Osteoblast (primary cell): ENCODE measurements at regions not wholly inside any gene's neighbourhood (a gene's known extent, or its start where the extent isn't known, plus 50 kb on each side); places are given as distances from the start of the nearest gene placed in this dataset.

Experiments used
- DNase-seq: peaks from one replicate; pipeline ENCODE4 v3.0.0; 2011; ENCODE audit warnings: low spot score, mixed read lengths; ENCODE audit not compliant: insufficient read length; ENCODE audit errors: missing footprints
- H2AFZ ChIP-seq: 2 replicates; pipeline ENCODE4 v1.6.0; 2011; ENCODE audit warnings: mild to moderate bottlenecking, low read length
- H3K27ac ChIP-seq: 2 replicates; pipeline ENCODE4 v1.5.1; 2011; ENCODE audit warnings: mild to moderate bottlenecking, low read depth, low read length, moderate library complexity
- H3K27me3 ChIP-seq: 2 replicates; pipeline ENCODE4 v1.6.0; 2012; ENCODE audit warnings: mild to moderate bottlenecking, control low read depth, inconsistent platforms, low read length, moderate library complexity; ENCODE audit not compliant: insufficient read depth
- H3K36me3 ChIP-seq: 2 replicates; pipeline ENCODE4 v1.5.1; 2011; ENCODE audit warnings: mild to moderate bottlenecking, low read length, control low read depth, moderate library complexity; ENCODE audit not compliant: insufficient read depth
- H3K4me1 ChIP-seq: 2 replicates; pipeline ENCODE4 v1.5.1; 2011; ENCODE audit warnings: mild to moderate bottlenecking, low read length, control low read depth, moderate library complexity; ENCODE audit not compliant: insufficient read depth
- H3K4me2 ChIP-seq: 2 replicates; pipeline ENCODE4 v1.6.0; 2011; ENCODE audit warnings: mild to moderate bottlenecking, low read length; ENCODE audit not compliant: insufficient read depth
- H3K4me3 ChIP-seq: fragments of 200-600 bp; sonication (generic); 3 replicates; pipeline ENCODE4 v1.5.1; 2012; ENCODE audit warnings: mild to moderate bottlenecking, low read length, inconsistent platforms; ENCODE audit not compliant: insufficient read depth
- H3K79me2 ChIP-seq: 2 replicates; pipeline ENCODE4 v1.6.0; 2012; ENCODE audit warnings: mild to moderate bottlenecking, low read length, control low read depth, inconsistent platforms; ENCODE audit not compliant: insufficient read depth
- H3K9me3 ChIP-seq: 2 replicates; pipeline ENCODE4 v1.5.1; 2011; ENCODE audit warnings: low read depth, low read length, control low read depth
- H4K20me1 ChIP-seq: 2 replicates; pipeline ENCODE4 v1.6.0; 2012; ENCODE audit warnings: mild to moderate bottlenecking, low read length, control low read depth; ENCODE audit not compliant: insufficient read depth
- CTCF ChIP-seq: IDR thresholded peaks from 2 replicates; pipeline ENCODE4 v1.5.1; 2011; ENCODE audit warnings: mild to moderate bottlenecking, low read depth, low read length, moderate library complexity; ENCODE audit errors: extremely low read depth

DNA sequence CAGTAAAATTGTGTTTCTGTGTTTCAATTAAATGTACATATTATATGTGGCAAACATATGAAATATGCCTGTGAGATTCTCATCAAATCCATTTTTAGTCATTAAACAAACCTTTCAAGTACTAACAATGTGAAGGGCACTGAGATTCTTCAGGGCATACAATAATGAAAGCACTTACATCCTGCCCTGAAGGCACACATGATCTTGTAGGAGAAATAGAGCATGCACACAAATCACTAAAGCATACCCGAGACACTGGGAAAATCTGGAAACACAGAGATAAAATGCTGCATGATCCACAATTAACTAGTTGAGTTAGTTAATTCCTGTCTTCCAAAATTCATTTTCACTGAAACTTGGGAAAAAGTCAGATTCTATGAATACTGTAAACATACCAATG lies 810.5 kb upstream of the NECTIN3 start:
- Histone ChIP-seq H3K4me3 (no peak overlapping the region), H3K4me1 (no peaks in the 10 kb centered on the region), H3K79me2 (no peaks in the 10 kb centered on the region), H3K4me2 (no peak overlapping the region), H3K27ac (no peak overlapping the region), H4K20me1 (no peaks in the 10 kb centered on the region), H3K36me3 (no peaks in the 10 kb centered on the region), H2AFZ (no peak overlapping the region), H3K27me3 (no peaks in the 10 kb centered on the region), H3K9me3 (no peaks in the 10 kb centered on the region)
- no peak for TF ChIP-seq CTCF
- DNase-seq = no peak

DNA sequence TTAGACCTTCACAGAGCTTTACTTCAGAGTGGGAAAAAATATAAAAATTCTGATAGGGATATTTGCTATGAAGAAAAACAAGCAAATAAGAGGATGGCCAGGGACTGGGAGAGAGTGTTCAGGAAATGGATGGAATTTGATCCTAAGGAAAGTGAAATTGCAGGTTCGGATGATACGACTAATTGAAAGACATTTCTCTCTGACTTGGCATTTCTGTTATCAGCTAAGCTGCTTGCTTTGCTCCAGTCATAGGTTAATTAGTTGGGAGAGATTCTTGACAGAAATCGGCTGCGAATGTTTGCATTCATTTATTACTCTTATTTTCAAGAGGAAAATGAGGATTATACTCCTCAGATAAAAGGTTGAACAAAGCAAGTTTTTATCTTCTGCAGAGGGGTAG lies 808.7 kb upstream of the NECTIN3 start:
- Histone ChIP-seq H3K9me3 (no peaks in the 10 kb centered on the region), H4K20me1 (no peaks in the 10 kb centered on the region), H3K27me3 (no peaks in the 10 kb centered on the region), H3K79me2 (no peaks in the 10 kb centered on the region), H2AFZ (peak overlapping the region; percentile 40), H3K4me1 (no peaks in the 10 kb centered on the region), H3K4me2 (no peak overlapping the region), H3K36me3 (no peaks in the 10 kb centered on the region), H3K4me3 (no peak overlapping the region), H3K27ac (no peak overlapping the region)
- DNase-seq = no peak
- TF ChIP-seq CTCF = no peak

- Histone ChIP-seq H3K4me3 (no peak overlapping the region), H3K27me3 (no peaks in the 10 kb centered on the region), H2AFZ (no peak overlapping the region), H3K4me2 (no peak overlapping the region), H3K36me3 (no peaks in the 10 kb centered on the region), H4K20me1 (no peaks in the 10 kb centered on the region), H3K79me2 (no peaks in the 10 kb centered on the region), H3K27ac (no peak overlapping the region), H3K9me3 (no peaks in the 10 kb centered on the region), H3K4me1 (no peaks in the 10 kb centered on the region)
- TF ChIP-seq CTCF = no peak
- DNase-seq = no peak
Observed at GRCh38 chr3:110265302-110265701, 806.3 kb upstream of the NECTIN3 start.

GRCh38 chr3:110267304-110267845 lies 804.2 kb upstream of the NECTIN3 start:
- no peak overlapping the region for H3K4me3 ChIP-seq
- no peak overlapping the region for H2AFZ ChIP-seq
- H3K9me3 ChIP-seq = no peaks in the 10 kb centered on the region
- no peaks in the 10 kb centered on the region for H3K79me2 ChIP-seq
- no peak overlapping the region for H3K27ac ChIP-seq
- H4K20me1 ChIP-seq = no peaks in the 10 kb centered on the region
- no peaks in the 10 kb centered on the region for H3K27me3 ChIP-seq
- no peaks in the 10 kb centered on the region for H3K36me3 ChIP-seq
- TF ChIP-seq CTCF = no peak
- H3K4me2 ChIP-seq = no peak overlapping the region
- no peaks in the 10 kb centered on the region for H3K4me1 ChIP-seq
- no peak for DNase-seq
